A549 (cell line): ENCODE measurements at regions not wholly inside any gene's neighbourhood (a gene's known extent, or its start where the extent isn't known, plus 50 kb on each side); places are given as distances from the start of the nearest gene placed in this dataset.

Experiments used
- ATAC-seq, 2 experiments: fragments of 200-7000 bp in 1 of 2; fragments of >200 bp in 1 of 2; cut with Nextera tagmentation in 1 of 2; cut with Tn5 transposase in 1 of 2; 3 replicates each; pipeline versions ENCODE4 v1.8.0 to v1.9.1; 2018 to 2020; ENCODE audit warnings: mild to moderate bottlenecking in 1 of 2, moderate library complexity in 1 of 2
- CTCF ChIA-PET: fragments of 300-600 bp; sonication (Branson Sonifier 250); formaldehyde crosslinking; extraction: SDS; loops from one replicate; lab custom pipeline; 2021; ENCODE audit warnings: antibody characterized with exemption, inconsistent platforms; lab: Yijun Ruan, JAX
- POLR2A ChIA-PET: fragments of 350-600 bp; formaldehyde crosslinking; extraction: SDS; loops from one replicate; lab custom pipeline; 2021; ENCODE audit warnings: antibody characterized with exemption, inconsistent platforms; lab: Yijun Ruan, JAX
- DNase-seq, 2 experiments: peaks; one replicate each; pipeline versions ENCODE4 v3.0.0 to v3.0.0-alpha.2; 2011 to 2016; ENCODE audit warnings: low read depth in 1 of 2, low spot score in 1 of 2
- FAIRE-seq: peaks from 2 replicates; lab custom pipeline; 2011; peaks lifted over from hg19 to GRCh38; lab: Jason Lieb, UNC
- H3K27ac ChIP-seq, 2 experiments: fragments of >200 bp; sonication (Bioruptor Twin); formaldehyde crosslinking; 3 replicates each; pipeline ENCODE4 v1.5.1; 2016 to 2017
- H3K4me1 ChIP-seq: fragments of >200 bp; sonication (Bioruptor Twin); formaldehyde crosslinking; 3 replicates; pipeline ENCODE4 v1.6.1; 2016
- H3K4me2 ChIP-seq: fragments of >200 bp; sonication (Bioruptor Twin); formaldehyde crosslinking; 3 replicates; pipeline ENCODE4 v1.6.1; 2016
- H3K4me3 ChIP-seq: fragments of >200 bp; sonication (Bioruptor Twin); formaldehyde crosslinking; 3 replicates; pipeline ENCODE4 v1.5.1; 2016
- H3K9me3 ChIP-seq: fragments of >200 bp; sonication (Bioruptor Twin); formaldehyde crosslinking; 3 replicates; pipeline ENCODE4 v1.6.1; 2016
- BHLHE40 ChIP-seq: IDR thresholded peaks from 2 replicates; pipeline ENCODE4 v1.6.1; 2012; ENCODE audit warnings: low read depth, low read length, inconsistent platforms
- CBX2 ChIP-seq: fragments of 200-600 bp; sonication (generic); IDR thresholded peaks from 2 replicates; pipeline ENCODE4 v1.6.1; 2016; ENCODE audit warnings: low read depth, mild to moderate bottlenecking, borderline replicate concordance
- CEBPB ChIP-seq, 2 experiments: fragments of >200 bp in 1 of 2; sonication (Bioruptor Twin) in 1 of 2; formaldehyde crosslinking in 1 of 2; IDR thresholded peaks; 2 replicates each; pipeline ENCODE4 v1.6.1; 2012 to 2016
- CHD2 ChIP-seq: fragments of 150-350 bp; IDR thresholded peaks from 2 replicates; pipeline ENCODE4 v1.6.1; 2014; ENCODE audit warnings: low read length; ENCODE audit not compliant: partially characterized antibody
- CHD4 ChIP-seq: fragments of 200-600 bp; sonication (generic); IDR thresholded peaks from 2 replicates; pipeline ENCODE4 v1.6.1; 2016; ENCODE audit warnings: antibody characterized with exemption, mild to moderate bottlenecking, borderline replicate concordance
- E2F6 ChIP-seq: IDR thresholded peaks from 2 replicates; pipeline ENCODE4 v1.6.1; 2012; ENCODE audit warnings: low read depth, borderline replicate concordance
- EHF ChIP-seq: fragments of 250-450 bp; sonication (Bioruptor Pico); IDR thresholded peaks from 2 replicates; pipeline ENCODE4 v1.5.0; 2020; ENCODE audit warnings: mild to moderate bottlenecking
- EP300 ChIP-seq, 2 experiments: fragments of >200 bp; sonication (Bioruptor Twin); formaldehyde crosslinking; IDR thresholded peaks; 2 replicates in 1 of 2; 3 replicates in 1 of 2; pipeline ENCODE4 v1.6.1; 2016 to 2017
- ESRRA ChIP-seq: fragments of 150-350 bp; IDR thresholded peaks from 2 replicates; pipeline ENCODE4 v1.6.1; 2014; ENCODE audit warnings: mild to moderate bottlenecking, low read length, borderline replicate concordance
- FOSB ChIP-seq: fragments of 250-450 bp; sonication (Bioruptor Pico); IDR thresholded peaks from 2 replicates; pipeline ENCODE4 v1.5.0; 2020; ENCODE audit warnings: mild to moderate bottlenecking, moderate library complexity
- FOSL2 ChIP-seq, 2 experiments: fragments of 450-650 bp in 1 of 2; fragments of >200 bp in 1 of 2; sonication (Bioruptor Twin) in 1 of 2; formaldehyde crosslinking; IDR thresholded peaks; 2 replicates each; pipeline versions ENCODE4 v1.5.0 to v1.6.1; 2016 to 2020; ENCODE audit warnings: mild to moderate bottlenecking in 1 of 2, moderate library complexity in 1 of 2
- FOXS1 ChIP-seq: fragments of 250-450 bp; sonication (Bioruptor Pico); IDR thresholded peaks from 2 replicates; pipeline ENCODE4 v1.5.0; 2020; ENCODE audit warnings: mild to moderate bottlenecking, moderate library complexity
- GATA3 ChIP-seq: IDR thresholded peaks from 2 replicates; pipeline ENCODE4 v1.6.1; 2012; ENCODE audit warnings: borderline replicate concordance
- JUN ChIP-seq, 2 experiments: fragments of >200 bp; sonication (Bioruptor Twin); formaldehyde crosslinking; IDR thresholded peaks; 2 replicates in 1 of 2; 3 replicates in 1 of 2; pipeline ENCODE4 v1.6.1; 2016 to 2017
- JUNB ChIP-seq: fragments of >200 bp; sonication (Bioruptor Twin); formaldehyde crosslinking; IDR thresholded peaks from 2 replicates; pipeline ENCODE4 v1.6.1; 2016
- KDM1A ChIP-seq: fragments of 200-600 bp; sonication (generic); IDR thresholded peaks from 2 replicates; pipeline ENCODE4 v1.6.1; 2016; ENCODE audit warnings: low read depth, mild to moderate bottlenecking
- MAFK ChIP-seq: fragments of 450-650 bp; IDR thresholded peaks from 2 replicates; pipeline ENCODE4 v1.6.1; 2014; ENCODE audit not compliant: partially characterized antibody
- MAZ ChIP-seq: fragments of 150-350 bp; IDR thresholded peaks from 2 replicates; pipeline ENCODE4 v1.6.1; 2014; ENCODE audit warnings: antibody characterized with exemption, low read depth, low read length, borderline replicate concordance
- NFE2L2 ChIP-seq: fragments of 150-350 bp; conservative IDR thresholded peaks from 2 replicates; pipeline ENCODE4 v1.6.1; 2014; ENCODE audit warnings: low read length
- PHF8 ChIP-seq: fragments of 200-600 bp; sonication (generic); IDR thresholded peaks from 2 replicates; pipeline ENCODE4 v1.6.1; 2016; ENCODE audit warnings: low read depth, mild to moderate bottlenecking, antibody characterized with exemption, moderate library complexity, borderline replicate concordance
- POLR2A ChIP-seq: IDR thresholded peaks from 2 replicates; pipeline ENCODE4 v1.6.1; 2012; ENCODE audit warnings: mild to moderate bottlenecking, low read length
- RAD21 ChIP-seq, 2 experiments: fragments of >200 bp in 1 of 2; sonication (Bioruptor Twin) in 1 of 2; formaldehyde crosslinking in 1 of 2; IDR thresholded peaks in 1 of 2; conservative IDR thresholded peaks in 1 of 2; 2 replicates in 1 of 2; 3 replicates in 1 of 2; pipeline ENCODE4 v1.6.1; 2012 to 2018; ENCODE audit warnings: inconsistent platforms in 1 of 2
- RCOR1 ChIP-seq: fragments of 150-350 bp; IDR thresholded peaks from 2 replicates; pipeline ENCODE4 v1.6.1; 2014; ENCODE audit warnings: antibody characterized with exemption, low read length, low read depth
- RFX5 ChIP-seq: fragments of 450-650 bp; IDR thresholded peaks from 2 replicates; pipeline ENCODE4 v1.7.1; 2014; ENCODE audit warnings: antibody characterized with exemption, mild to moderate bottlenecking, moderate library complexity
- SMC3 ChIP-seq: fragments of >200 bp; sonication (Bioruptor Twin); formaldehyde crosslinking; IDR thresholded peaks from 3 replicates; pipeline ENCODE4 v1.6.1; 2018; ENCODE audit warnings: inconsistent platforms
- SREBF2 ChIP-seq: fragments of 450-650 bp; IDR thresholded peaks from 2 replicates; pipeline ENCODE4 v1.6.1; 2014; ENCODE audit warnings: mild to moderate bottlenecking, moderate library complexity
- ZFP36 ChIP-seq: fragments of 450-650 bp; IDR thresholded peaks from 2 replicates; pipeline ENCODE4 v1.6.1; 2014; ENCODE audit warnings: borderline replicate concordance; ENCODE audit not compliant: partially characterized antibody
- ZNF302 ChIP-seq: fragments of 250-450 bp; sonication (Bioruptor Pico); IDR thresholded peaks from 2 replicates; pipeline ENCODE4 v1.9.0; 2021; ENCODE audit warnings: inconsistent platforms, mild to moderate bottlenecking, moderate library complexity
- ZSCAN20 ChIP-seq: fragments of 250-450 bp; sonication (Bioruptor Pico); IDR thresholded peaks from 2 replicates; pipeline ENCODE4 v1.8.0; 2022; ENCODE audit warnings: mild to moderate bottlenecking, moderate library complexity
- WGBS: methylation state at CpG from one replicate; pipeline ENCODE4 v1.1.6; 2017; ENCODE audit errors: missing lambda C conversion rate; 5-methylcytosine and 5-hydroxymethylcytosine counted together
- TF ChIP-seq, protein P1 (sequence below): IDR thresholded peaks from 2 replicates; pipeline ENCODE4 v1.6.1; 2012
- TF ChIP-seq, protein P2 (sequence below): fragments of 250-450 bp; sonication (Bioruptor Pico); IDR thresholded peaks from 2 replicates; pipeline ENCODE4 v1.5.0; 2021; ENCODE audit warnings: mild to moderate bottlenecking, moderate library complexity, borderline replicate concordance
- TF ChIP-seq, protein P3 (sequence below): fragments of >200 bp; sonication (Bioruptor Twin); formaldehyde crosslinking; IDR thresholded peaks from 2 replicates; pipeline ENCODE4 v1.6.1; 2016
- TF ChIP-seq, protein P4 (sequence below): IDR thresholded peaks from 2 replicates; pipeline ENCODE4 v1.6.1; 2012

- TF ChIP-seq ZNF302 (CRISPR knock-in tag) (no peak), FOSL2 (IDR thresholded peaks at IDR 0.05) (no peak), FOSL2 (CRISPR knock-in tag; IDR thresholded peaks at IDR 0.05) (no peak), E2F6 (no peak), RFX5 (no peak), FOXS1 (CRISPR knock-in tag) (no peak), GATA3 (no peak), MAZ (no peak), ESRRA (no peak), SMC3 (no peak), ZFP36 (no peak), RCOR1 (no peak), BHLHE40 (no peak), KDM1A (no peak), POLR2A (no peak), NFE2L2 (no peak)
- TF ChIP-seq, protein P1, sequence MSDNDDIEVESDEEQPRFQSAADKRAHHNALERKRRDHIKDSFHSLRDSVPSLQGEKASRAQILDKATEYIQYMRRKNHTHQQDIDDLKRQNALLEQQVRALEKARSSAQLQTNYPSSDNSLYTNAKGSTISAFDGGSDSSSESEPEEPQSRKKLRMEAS = no peak
- TF ChIP-seq, protein P2, sequence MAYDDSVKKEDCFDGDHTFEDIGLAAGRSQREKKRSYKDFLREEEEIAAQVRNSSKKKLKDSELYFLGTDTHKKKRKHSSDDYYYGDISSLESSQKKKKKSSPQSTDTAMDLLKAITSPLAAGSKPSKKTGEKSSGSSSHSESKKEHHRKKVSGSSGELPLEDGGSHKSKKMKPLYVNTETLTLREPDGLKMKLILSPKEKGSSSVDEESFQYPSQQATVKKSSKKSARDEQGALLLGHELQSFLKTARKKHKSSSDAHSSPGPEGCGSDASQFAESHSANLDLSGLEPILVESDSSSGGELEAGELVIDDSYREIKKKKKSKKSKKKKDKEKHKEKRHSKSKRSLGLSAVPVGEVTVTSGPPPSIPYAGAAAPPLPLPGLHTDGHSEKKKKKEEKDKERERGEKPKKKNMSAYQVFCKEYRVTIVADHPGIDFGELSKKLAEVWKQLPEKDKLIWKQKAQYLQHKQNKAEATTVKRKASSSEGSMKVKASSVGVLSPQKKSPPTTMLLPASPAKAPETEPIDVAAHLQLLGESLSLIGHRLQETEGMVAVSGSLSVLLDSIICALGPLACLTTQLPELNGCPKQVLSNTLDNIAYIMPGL (CRISPR knock-in tag) = no peak
- TF ChIP-seq, all 56 proteins: peak for 0
These were observed 742.6 kb upstream of the HS6ST1 start (continued) for GRCh38 chr2:129061069-129061768.

GRCh38 chr2:129061769-129062121, 743.1 kb upstream of the HS6ST1 start:
- TF ChIP-seq JUN (IDR thresholded peaks at IDR 0.05) (no peak), PHF8 (no peak), ZSCAN20 (CRISPR knock-in tag) (no peak), JUNB (no peak), RAD21 (conservative IDR thresholded peaks at IDR 0.05 in 1 of 2, IDR thresholded peaks at IDR 0.05 in 1 of 2) (no peak), FOSB (CRISPR knock-in tag) (no peak), MAFK (no peak), CHD2 (no peak), EP300 (IDR thresholded peaks at IDR 0.05) (no peak), ZNF302 (CRISPR knock-in tag) (no peak), SREBF2 (no peak), CEBPB (IDR thresholded peaks at IDR 0.05) (no peak), CBX2 (no peak), CHD4 (no peak), EHF (CRISPR knock-in tag) (no peak)
- TF ChIP-seq, protein P3, sequence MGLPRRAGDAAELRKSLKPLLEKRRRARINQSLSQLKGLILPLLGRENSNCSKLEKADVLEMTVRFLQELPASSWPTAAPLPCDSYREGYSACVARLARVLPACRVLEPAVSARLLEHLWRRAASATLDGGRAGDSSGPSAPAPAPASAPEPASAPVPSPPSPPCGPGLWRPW = no peak
- TF ChIP-seq, protein P4, sequence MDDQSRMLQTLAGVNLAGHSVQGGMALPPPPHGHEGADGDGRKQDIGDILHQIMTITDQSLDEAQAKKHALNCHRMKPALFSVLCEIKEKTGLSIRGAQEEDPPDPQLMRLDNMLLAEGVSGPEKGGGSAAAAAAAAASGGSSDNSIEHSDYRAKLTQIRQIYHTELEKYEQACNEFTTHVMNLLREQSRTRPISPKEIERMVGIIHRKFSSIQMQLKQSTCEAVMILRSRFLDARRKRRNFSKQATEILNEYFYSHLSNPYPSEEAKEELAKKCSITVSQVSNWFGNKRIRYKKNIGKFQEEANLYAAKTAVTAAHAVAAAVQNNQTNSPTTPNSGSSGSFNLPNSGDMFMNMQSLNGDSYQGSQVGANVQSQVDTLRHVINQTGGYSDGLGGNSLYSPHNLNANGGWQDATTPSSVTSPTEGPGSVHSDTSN = no peak
- ATAC-seq = no peak
- Histone ChIP-seq H3K4me1 (no peaks in the 10 kb centered on the region), H3K4me2 (no peak overlapping the region), H3K4me3 (no peak overlapping the region), H3K9me3 (no peaks in the 10 kb centered on the region), H3K27ac (no peak overlapping the region)
- CTCF ChIA-PET = no interaction called here
- DNase-seq = no peak
- POLR2A ChIA-PET = no interaction called here
- WGBS = 12% methylated on average over 1 of the region's 1 CpG
- FAIRE-seq = no peak
